Lower leg skin (tissue), 4 donors: ENCODE measurements at regions not wholly inside any gene's neighbourhood (a gene's known extent, or its start where the extent isn't known, plus 50 kb on each side); places are given as distances from the start of the nearest gene placed in this dataset.

ENCODE experiments used
- DNase-seq, 2 donors: peaks; one replicate each; pipeline ENCODE4 v3.0.0-alpha.2; 2019; ENCODE audit warnings: low spot score in 2 of 2
- H3K4me3 ChIP-seq: fragments of 200-600 bp; sonication (generic); 2 replicates; pipeline ENCODE4 v1.5.1; 2017; ENCODE audit warnings: mild to moderate bottlenecking, low read depth; ENCODE audit not compliant: poor library complexity, severe bottlenecking
- POLR2A ChIP-seq, 2 donors: fragments of 450-650 bp; IDR thresholded peaks; one replicate each; pipeline ENCODE4 v1.6.1; 2016 to 2017; ENCODE audit warnings: antibody characterized with exemption in 2 of 2, mild to moderate bottlenecking in 1 of 2, moderate library complexity in 1 of 2
- WGBS, 2 donors: methylation state at CpG; one replicate each; pipeline ENCODE4 v1.1.5; 2018; 5-methylcytosine and 5-hydroxymethylcytosine counted together
- intact Hi-C: fragments of 100-400 bp; cut with DNase I; formaldehyde crosslinking; loops from one replicate; pipeline ENCODE4 v1.15.0; 2023; ENCODE audit warnings: low total_unique reads
- TF ChIP-seq, protein P1 (sequence below), 3 donors: fragments of 450-650 bp; IDR thresholded peaks; one replicate each; pipeline ENCODE4 v1.5.1; 2016; ENCODE audit warnings: antibody characterized with exemption in 3 of 3, mild to moderate bottlenecking in 3 of 3, moderate library complexity in 2 of 3

DNA sequence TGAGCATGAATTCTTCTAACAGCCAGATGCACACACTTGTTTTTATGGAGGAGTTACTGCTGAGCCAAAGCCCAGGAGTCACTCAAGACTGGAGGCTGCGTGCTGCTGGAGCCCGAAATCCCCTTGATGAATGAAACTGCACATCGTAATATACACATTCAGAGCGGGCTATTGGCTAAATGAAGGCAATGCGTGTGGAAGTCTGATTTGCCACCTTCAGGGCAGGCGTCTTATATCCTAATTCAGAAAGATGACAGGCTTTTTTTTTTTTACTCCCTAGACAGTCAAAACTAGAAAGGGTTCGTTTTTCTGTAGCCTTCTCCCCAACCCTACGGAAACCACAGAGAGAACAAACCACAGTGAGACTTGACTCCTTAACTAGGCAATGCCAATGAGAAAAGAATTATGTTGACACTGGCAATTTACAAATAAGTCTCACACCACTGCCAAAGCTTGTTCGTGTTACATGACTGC lies 227.2 kb upstream of the KLF14 start:
- no peak overlapping the region for H3K4me3 ChIP-seq
- WGBS, 2 donors: 66% methylated on average over 9 of the region's 9 CpGs
- no peak for DNase-seq
- TF ChIP-seq, protein P1, sequence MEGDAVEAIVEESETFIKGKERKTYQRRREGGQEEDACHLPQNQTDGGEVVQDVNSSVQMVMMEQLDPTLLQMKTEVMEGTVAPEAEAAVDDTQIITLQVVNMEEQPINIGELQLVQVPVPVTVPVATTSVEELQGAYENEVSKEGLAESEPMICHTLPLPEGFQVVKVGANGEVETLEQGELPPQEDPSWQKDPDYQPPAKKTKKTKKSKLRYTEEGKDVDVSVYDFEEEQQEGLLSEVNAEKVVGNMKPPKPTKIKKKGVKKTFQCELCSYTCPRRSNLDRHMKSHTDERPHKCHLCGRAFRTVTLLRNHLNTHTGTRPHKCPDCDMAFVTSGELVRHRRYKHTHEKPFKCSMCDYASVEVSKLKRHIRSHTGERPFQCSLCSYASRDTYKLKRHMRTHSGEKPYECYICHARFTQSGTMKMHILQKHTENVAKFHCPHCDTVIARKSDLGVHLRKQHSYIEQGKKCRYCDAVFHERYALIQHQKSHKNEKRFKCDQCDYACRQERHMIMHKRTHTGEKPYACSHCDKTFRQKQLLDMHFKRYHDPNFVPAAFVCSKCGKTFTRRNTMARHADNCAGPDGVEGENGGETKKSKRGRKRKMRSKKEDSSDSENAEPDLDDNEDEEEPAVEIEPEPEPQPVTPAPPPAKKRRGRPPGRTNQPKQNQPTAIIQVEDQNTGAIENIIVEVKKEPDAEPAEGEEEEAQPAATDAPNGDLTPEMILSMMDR (IDR thresholded peaks at IDR 0.05): no peak
- no peak for TF ChIP-seq POLR2A (IDR thresholded peaks at IDR 0.05)
- intact Hi-C loops: no loop called here

DNA sequence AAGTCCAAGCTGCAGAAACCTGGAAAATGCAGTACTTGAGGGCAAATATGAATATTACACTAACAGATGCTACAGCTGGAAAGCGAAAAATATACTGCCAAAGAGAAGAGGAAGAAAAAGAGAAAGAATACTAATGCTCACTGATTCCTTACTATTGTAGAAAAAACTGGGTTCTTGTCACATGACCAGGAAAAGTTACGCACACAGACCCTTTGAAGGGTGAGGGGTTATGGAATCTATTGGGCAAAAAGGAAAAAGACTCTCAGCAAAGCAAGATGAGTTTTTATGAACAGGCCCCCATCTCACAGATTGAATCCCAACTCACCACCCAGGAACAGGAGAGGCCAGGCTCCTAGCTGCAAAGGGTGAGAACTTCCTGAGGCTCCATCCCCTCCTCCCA lies 228.1 kb upstream of the KLF14 start:
- intact Hi-C loops: no loop called here
- TF ChIP-seq, protein P1 (IDR thresholded peaks at IDR 0.05): no peak
- no peak for TF ChIP-seq POLR2A (IDR thresholded peaks at IDR 0.05)
- no peak for DNase-seq
- 95 to 97% methylated on average over 2 of the region's 2 CpGs for WGBS, 2 donors
- H3K4me3 ChIP-seq: no peak overlapping the region

DNA sequence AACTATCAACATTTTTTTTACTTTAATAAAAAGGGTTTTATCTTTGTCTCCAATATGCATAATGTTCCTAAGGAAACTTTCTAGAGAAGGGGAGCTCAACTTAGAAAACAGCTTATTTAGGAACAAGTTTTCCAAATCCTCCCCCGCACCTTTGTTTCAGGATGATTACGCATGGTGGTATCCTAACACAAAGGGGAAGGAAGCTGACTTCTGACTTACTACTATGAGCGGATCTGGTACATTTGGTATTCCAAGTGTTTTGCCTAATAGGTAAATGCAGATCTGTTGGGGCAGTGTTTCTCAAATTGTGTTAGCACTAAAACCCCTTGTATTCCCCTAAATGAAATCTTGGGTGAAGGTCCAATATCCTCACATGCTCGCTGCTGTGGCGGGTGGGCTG lies 229.3 kb upstream of the KLF14 start:
- no peak for TF ChIP-seq POLR2A (IDR thresholded peaks at IDR 0.05)
- TF ChIP-seq, protein P1 (IDR thresholded peaks at IDR 0.05): no peak
- DNase-seq: no peak
- H3K4me3 ChIP-seq: no peak overlapping the region
- 90 to 91% methylated on average over 5 of the region's 5 CpGs for WGBS, 2 donors
- intact Hi-C loops: no loop called here

DNA sequence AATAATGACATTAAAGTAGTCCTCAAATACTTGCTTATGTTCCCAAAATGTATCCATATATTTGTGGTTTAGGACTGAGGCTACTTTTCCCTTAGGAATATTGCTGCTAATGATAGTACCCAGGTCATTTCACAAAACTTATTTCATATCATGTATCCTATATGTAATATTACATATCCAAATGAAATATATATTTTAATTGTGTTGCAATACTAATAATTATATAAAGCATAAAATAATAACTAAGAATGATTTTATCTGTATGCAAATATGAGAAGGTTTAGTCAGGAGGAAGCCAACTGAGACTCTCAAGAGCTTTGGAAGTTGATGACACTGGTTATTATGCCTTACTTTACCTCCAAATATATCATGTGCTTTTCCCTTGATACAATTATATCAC lies 231.5 kb upstream of the KLF14 start:
- TF ChIP-seq, protein P1 (IDR thresholded peaks at IDR 0.05): no peak
- TF ChIP-seq POLR2A (IDR thresholded peaks at IDR 0.05): no peak
- intact Hi-C loops: no loop called here
- H3K4me3 ChIP-seq: no peak overlapping the region
- DNase-seq: no peak

DNA sequence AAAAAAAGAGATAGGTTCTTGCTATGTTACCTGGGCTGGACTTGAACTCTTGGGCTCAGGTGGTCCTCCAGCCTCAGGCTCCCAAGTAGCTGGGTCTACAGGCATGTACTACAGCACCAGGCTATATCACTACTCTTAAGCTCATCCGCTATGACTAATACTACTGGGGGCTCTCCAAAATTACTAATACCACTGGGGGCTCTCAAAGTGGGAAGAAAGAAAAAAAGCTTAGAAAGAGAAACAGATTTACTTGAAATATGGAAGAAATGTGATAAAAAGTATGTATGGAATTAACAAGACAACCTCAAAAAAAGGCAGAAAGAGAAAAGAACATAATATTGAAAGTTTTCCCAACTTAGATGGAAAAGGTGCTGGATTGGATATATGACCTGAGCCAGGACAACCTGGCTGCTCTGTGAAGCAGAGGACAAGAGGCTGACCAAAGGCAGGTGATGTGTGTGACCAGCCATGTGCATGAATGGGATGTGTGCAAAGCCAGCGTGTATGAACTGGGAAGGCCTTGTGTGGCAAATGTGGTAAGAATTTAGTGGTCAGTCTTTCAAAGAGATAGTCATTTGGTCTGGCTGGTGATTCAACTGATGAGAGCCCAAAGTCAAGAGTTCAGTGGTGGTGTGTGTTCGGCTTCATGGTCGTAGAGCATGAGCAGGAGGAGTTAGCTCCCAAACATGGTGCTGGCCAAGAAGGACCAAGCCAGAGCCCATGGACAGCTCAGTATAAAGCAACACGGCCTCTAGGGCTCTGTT lies 232.4 kb upstream of the KLF14 start:
- H3K4me3 ChIP-seq: no peak overlapping the region
- 82 to 84% methylated on average over 5 of the region's 5 CpGs for WGBS, 2 donors
- no peak for DNase-seq
- intact Hi-C loops: no loop called here
- no peak for TF ChIP-seq POLR2A (IDR thresholded peaks at IDR 0.05)
- TF ChIP-seq, protein P1 (IDR thresholded peaks at IDR 0.05): no peak

DNA sequence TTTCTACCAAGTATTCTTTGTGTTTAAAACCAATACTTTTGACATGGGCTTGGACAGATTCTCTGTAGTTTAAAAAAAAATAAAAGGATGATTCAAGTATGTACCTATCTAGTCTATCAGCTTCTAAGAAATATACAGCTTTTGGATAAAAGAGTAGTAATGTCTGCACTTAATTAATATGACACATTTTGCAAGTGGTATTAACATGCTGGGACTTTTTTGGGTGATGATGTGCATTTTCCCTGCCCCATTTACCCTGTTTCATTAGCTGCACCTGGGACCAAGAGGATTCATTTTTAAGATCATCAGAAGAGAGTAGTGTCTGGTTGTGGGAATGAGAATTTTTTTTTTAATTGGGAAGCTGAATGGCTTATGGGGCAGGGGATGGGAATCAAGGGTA lies 236.2 kb upstream of the KLF14 start:
- TF ChIP-seq, protein P1 (IDR thresholded peaks at IDR 0.05): no peak
- no peak for TF ChIP-seq POLR2A (IDR thresholded peaks at IDR 0.05)
- no peak overlapping the region for H3K4me3 ChIP-seq
- intact Hi-C loops: loop anchor here (5.0 kb wide), 1 partner anchor 1548 kb away; no protein-coding TSS in a partner anchor
- DNase-seq: no peak
